MM.1S (cell line): ENCODE measurements at regions not wholly inside any gene's neighbourhood (a gene's known extent, or its start where the extent isn't known, plus 50 kb on each side); places are given as distances from the start of the nearest gene placed in this dataset.

Experiments used
- DNase-seq: peaks from one replicate; pipeline ENCODE4 v3.0.0-alpha.2; 2015
- H2AFZ ChIP-seq: fragments of 300-600 bp; sonication (generic); 2 replicates; pipeline ENCODE4 v1.6.0; 2016; ENCODE audit warnings: antibody characterized with exemption, low read length
- H3F3A ChIP-seq: fragments of 300-600 bp; sonication (generic); 2 replicates; pipeline ENCODE4 v1.6.1; 2016; ENCODE audit warnings: mild to moderate bottlenecking, antibody characterized with exemption, low read length, moderate library complexity, mixed read lengths; ENCODE audit not compliant: insufficient read depth
- H3K27ac ChIP-seq: fragments of 300-600 bp; sonication (generic); 2 replicates; pipeline ENCODE4 v1.5.1; 2016; ENCODE audit warnings: mild to moderate bottlenecking, low read length
- H3K27me3 ChIP-seq: fragments of 300-600 bp; sonication (generic); replicated peaks from 2 replicates; pipeline ENCODE4 v1.6.0; 2016; ENCODE audit warnings: low read length; ENCODE audit not compliant: insufficient read depth
- H3K36me3 ChIP-seq: fragments of 300-600 bp; sonication (generic); replicated peaks from 2 replicates; pipeline ENCODE4 v1.6.1; 2016; ENCODE audit warnings: mild to moderate bottlenecking, low read length, mixed read lengths; ENCODE audit not compliant: insufficient read depth
- H3K4me1 ChIP-seq: fragments of 300-600 bp; sonication (generic); 2 replicates; pipeline ENCODE4 v1.6.1; 2016; ENCODE audit warnings: low read length, mixed read lengths
- H3K4me2 ChIP-seq: fragments of 300-600 bp; sonication (generic); 2 replicates; pipeline ENCODE4 v1.6.0; 2016; ENCODE audit warnings: low read depth, low read length
- H3K4me3 ChIP-seq: fragments of 300-600 bp; sonication (generic); 2 replicates; pipeline ENCODE4 v1.5.1; 2016; ENCODE audit warnings: low read length, mixed read lengths
- H3K79me2 ChIP-seq: fragments of 300-600 bp; sonication (generic); 2 replicates; pipeline ENCODE4 v1.6.1; 2016; ENCODE audit warnings: mixed run types, low read length, mixed read lengths
- H3K9ac ChIP-seq: fragments of 300-600 bp; sonication (generic); 2 replicates; pipeline ENCODE4 v1.6.1; 2016; ENCODE audit warnings: low read length, mixed read lengths
- H3K9me2 ChIP-seq: fragments of 300-600 bp; sonication (generic); replicated peaks from 2 replicates; pipeline ENCODE4 v1.6.1; 2016; ENCODE audit warnings: mild to moderate bottlenecking, low read length, mixed read lengths; ENCODE audit not compliant: insufficient read depth
- H3K9me3 ChIP-seq: fragments of 300-600 bp; sonication (generic); replicated peaks from 2 replicates; pipeline ENCODE4 v1.6.1; 2016; ENCODE audit warnings: mild to moderate bottlenecking, low read length, mixed read lengths; ENCODE audit not compliant: insufficient read depth
- H4K20me1 ChIP-seq: fragments of 300-600 bp; sonication (generic); 2 replicates; pipeline ENCODE4 v1.6.1; 2016; ENCODE audit warnings: mild to moderate bottlenecking, low read length, moderate library complexity, mixed read lengths; ENCODE audit not compliant: insufficient read depth
- EZH2 ChIP-seq: fragments of 300-600 bp; sonication (generic); optimal IDR thresholded peaks from 2 replicates; pipeline ENCODE3; 2017; ENCODE audit warnings: low read depth, mild to moderate bottlenecking, antibody characterized with exemption, low read length, mixed read lengths
- EZH2phosphoT487 ChIP-seq: fragments of 300-600 bp; sonication (generic); IDR thresholded peaks from 2 replicates; pipeline ENCODE4 v1.6.1; 2018; ENCODE audit warnings: antibody characterized with exemption, low read length
- TF ChIP-seq, protein P1 (sequence below): fragments of 300-600 bp; sonication (generic); IDR thresholded peaks from 2 replicates; pipeline ENCODE4 v1.5.1; 2016; ENCODE audit warnings: antibody characterized with exemption, low read length, mixed read lengths

DNA sequence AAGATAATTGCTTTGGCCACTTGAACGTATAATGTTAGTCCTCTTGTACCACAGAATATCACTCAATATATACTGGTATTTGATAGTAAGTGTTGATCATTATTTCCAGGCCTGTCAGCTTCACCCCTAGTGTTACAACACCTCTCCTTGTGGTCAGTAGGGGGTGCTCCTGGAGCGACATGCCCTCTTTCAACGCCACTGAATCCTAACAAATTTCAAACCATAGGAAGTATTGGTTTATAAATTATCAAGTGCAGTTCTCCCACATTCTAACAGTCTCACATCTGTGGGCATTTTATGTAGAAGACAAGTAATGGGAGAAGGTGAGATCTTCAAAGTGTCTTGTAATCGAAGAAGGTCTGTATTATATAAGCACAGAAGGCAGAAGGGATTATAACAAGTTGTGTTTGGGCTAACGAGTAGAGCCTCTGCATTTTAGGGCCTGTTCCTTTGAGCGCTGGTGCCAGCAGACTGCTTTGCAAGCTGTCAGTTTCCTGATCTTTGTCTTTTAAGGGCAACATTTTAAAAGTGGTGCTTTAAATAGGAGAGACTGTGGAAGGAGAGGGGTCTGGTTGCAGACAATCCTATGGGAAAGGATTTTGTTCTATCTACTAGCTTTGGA, 57.1 kb upstream of the CEP162 start:
- H3K9ac ChIP-seq: no peak overlapping the region
- no peak overlapping the region for H3K27ac ChIP-seq
- H3K4me1 ChIP-seq: no peaks in the 10 kb centered on the region
- H4K20me1 ChIP-seq: no peaks in the 10 kb centered on the region
- no peaks in the 10 kb centered on the region for H3K9me2 ChIP-seq
- H3K79me2 ChIP-seq: no peaks in the 10 kb centered on the region
- H3K9me3 ChIP-seq: no peaks in the 10 kb centered on the region
- DNase-seq: no peak
- H3F3A ChIP-seq: no peaks in the 10 kb centered on the region
- no peak overlapping the region for H2AFZ ChIP-seq
- no peaks in the 10 kb centered on the region for H3K36me3 ChIP-seq
- H3K27me3 ChIP-seq: no peaks in the 10 kb centered on the region
- no peak overlapping the region for H3K4me2 ChIP-seq
- TF ChIP-seq, protein P1, sequence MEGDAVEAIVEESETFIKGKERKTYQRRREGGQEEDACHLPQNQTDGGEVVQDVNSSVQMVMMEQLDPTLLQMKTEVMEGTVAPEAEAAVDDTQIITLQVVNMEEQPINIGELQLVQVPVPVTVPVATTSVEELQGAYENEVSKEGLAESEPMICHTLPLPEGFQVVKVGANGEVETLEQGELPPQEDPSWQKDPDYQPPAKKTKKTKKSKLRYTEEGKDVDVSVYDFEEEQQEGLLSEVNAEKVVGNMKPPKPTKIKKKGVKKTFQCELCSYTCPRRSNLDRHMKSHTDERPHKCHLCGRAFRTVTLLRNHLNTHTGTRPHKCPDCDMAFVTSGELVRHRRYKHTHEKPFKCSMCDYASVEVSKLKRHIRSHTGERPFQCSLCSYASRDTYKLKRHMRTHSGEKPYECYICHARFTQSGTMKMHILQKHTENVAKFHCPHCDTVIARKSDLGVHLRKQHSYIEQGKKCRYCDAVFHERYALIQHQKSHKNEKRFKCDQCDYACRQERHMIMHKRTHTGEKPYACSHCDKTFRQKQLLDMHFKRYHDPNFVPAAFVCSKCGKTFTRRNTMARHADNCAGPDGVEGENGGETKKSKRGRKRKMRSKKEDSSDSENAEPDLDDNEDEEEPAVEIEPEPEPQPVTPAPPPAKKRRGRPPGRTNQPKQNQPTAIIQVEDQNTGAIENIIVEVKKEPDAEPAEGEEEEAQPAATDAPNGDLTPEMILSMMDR: peak; percentile 23
- TF ChIP-seq EZH2 (no peak), EZH2phosphoT487 (no peak)
- H3K4me3 ChIP-seq: no peak overlapping the region

DNA sequence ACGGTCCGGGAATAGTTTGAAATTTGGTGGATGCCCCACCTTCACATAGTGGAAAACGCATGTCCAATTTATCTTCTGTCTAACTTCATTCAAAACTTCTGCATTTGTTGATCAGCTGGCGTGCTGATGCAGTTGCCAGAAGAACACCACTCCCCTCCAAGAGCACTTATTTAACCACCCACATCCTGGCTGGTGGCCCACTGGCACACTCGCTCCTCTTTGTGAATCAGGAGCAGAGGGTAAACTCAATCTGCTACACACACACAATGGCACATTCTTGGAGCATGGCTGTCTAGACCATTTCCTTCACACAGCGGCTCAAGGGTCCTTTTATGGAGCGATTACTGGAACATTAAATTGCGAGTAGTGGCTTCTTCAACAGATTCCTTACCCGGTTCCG, 55.1 kb upstream of the CEP162 start:
- Histone ChIP-seq H3K9me2 (no peaks in the 10 kb centered on the region), H3K27me3 (no peaks in the 10 kb centered on the region), H3K4me1 (no peaks in the 10 kb centered on the region), H3K36me3 (no peaks in the 10 kb centered on the region), H3K27ac (no peak overlapping the region), H3K9ac (no peak overlapping the region), H2AFZ (no peak overlapping the region), H3K79me2 (no peaks in the 10 kb centered on the region), H3K4me2 (no peak overlapping the region), H3F3A (no peaks in the 10 kb centered on the region), H4K20me1 (no peaks in the 10 kb centered on the region), H3K9me3 (no peaks in the 10 kb centered on the region), H3K4me3 (no peak overlapping the region)
- TF ChIP-seq EZH2: no peak
- TF ChIP-seq, protein P1: no peak
- TF ChIP-seq EZH2phosphoT487: no peak
- DNase-seq: no peak

DNA sequence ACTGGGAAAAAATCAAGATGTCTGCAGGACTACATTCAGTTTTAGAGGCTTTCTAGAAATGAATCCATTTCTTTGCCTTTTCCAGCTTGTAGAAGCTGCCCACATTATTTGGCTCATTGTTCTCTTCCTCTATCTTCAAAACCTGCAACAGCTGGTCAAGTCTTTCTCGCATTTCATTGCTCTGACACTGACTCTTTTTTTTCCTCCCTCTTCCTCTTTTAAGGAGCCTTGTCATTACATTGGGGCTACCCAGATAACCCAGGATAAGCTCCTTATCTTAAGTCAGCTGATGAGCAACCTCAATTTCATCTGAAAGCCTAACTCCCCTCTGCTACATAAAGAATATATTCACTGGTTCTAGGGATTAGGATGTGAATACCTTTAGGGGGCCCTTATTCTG, 53.2 kb upstream of the CEP162 start:
- Histone ChIP-seq H3K4me1 (no peaks in the 10 kb centered on the region), H3K27ac (no peak overlapping the region), H3F3A (no peaks in the 10 kb centered on the region), H3K4me2 (no peak overlapping the region), H3K4me3 (no peak overlapping the region), H3K9ac (no peak overlapping the region), H3K9me3 (no peaks in the 10 kb centered on the region), H4K20me1 (no peaks in the 10 kb centered on the region), H3K9me2 (no peaks in the 10 kb centered on the region), H3K79me2 (no peaks in the 10 kb centered on the region), H3K36me3 (no peaks in the 10 kb centered on the region), H2AFZ (no peak overlapping the region), H3K27me3 (no peaks in the 10 kb centered on the region)
- no peak for DNase-seq
- TF ChIP-seq, protein P1: no peak
- TF ChIP-seq EZH2 (no peak), EZH2phosphoT487 (no peak)
